Neural cell (in vitro differentiated cells): ENCODE measurements at regions not wholly inside any gene's neighbourhood (a gene's known extent, or its start where the extent isn't known, plus 50 kb on each side); places are given as distances from the start of the nearest gene placed in this dataset.

Experiments
- H2AFZ ChIP-seq: fragments of 200-600, 300-800 bp; sonication (generic), shearing (Covaris generic); 2 replicates; pipeline ENCODE4 v1.6.0; 2014; ENCODE audit warnings: low read depth, mild to moderate bottlenecking, antibody characterized with exemption, low read length, moderate library complexity
- H3F3A ChIP-seq: fragments of 200-600 bp; shearing (Covaris generic); 2 replicates; pipeline ENCODE4 v1.6.1; 2016; ENCODE audit warnings: mild to moderate bottlenecking, moderate library complexity, mixed read lengths, antibody characterized with exemption, low read length; ENCODE audit not compliant: insufficient read depth, poor library complexity, severe bottlenecking
- H3K27ac ChIP-seq: fragments of 200-600, 300-800 bp; sonication (generic), shearing (Covaris generic); 2 replicates; pipeline ENCODE4 v1.5.1; 2014; ENCODE audit warnings: mild to moderate bottlenecking, low read length, moderate library complexity
- H3K27me3 ChIP-seq: fragments of 300-800, 200-600 bp; sonication (generic), shearing (Covaris generic); 2 replicates; pipeline ENCODE4 v1.6.0; 2014; ENCODE audit warnings: mild to moderate bottlenecking, low read depth, low read length, moderate library complexity; ENCODE audit not compliant: insufficient read depth
- H3K36me3 ChIP-seq: fragments of 300-800, 200-600 bp; sonication (generic), shearing (Covaris generic); 2 replicates; pipeline ENCODE4 v1.5.1; 2014; ENCODE audit warnings: mild to moderate bottlenecking, antibody characterized with exemption, low read length, moderate library complexity; ENCODE audit not compliant: insufficient read depth
- H3K4me2 ChIP-seq: fragments of 300-800, 200-600 bp; sonication (generic), shearing (Covaris generic); 2 replicates; pipeline ENCODE4 v1.6.0; 2014; ENCODE audit warnings: mild to moderate bottlenecking, low read length
- H3K4me3 ChIP-seq: fragments of 300-800, 200-600 bp; sonication (generic), shearing (Covaris generic); 2 replicates; pipeline ENCODE4 v1.5.1; 2014; ENCODE audit warnings: mild to moderate bottlenecking, low read length, moderate library complexity
- H3K79me2 ChIP-seq: fragments of 200-600 bp; shearing (Covaris generic); replicated peaks from 2 replicates; pipeline ENCODE4 v1.6.0; 2014; ENCODE audit warnings: mild to moderate bottlenecking, low read length, moderate library complexity; ENCODE audit not compliant: insufficient read depth
- H3K9ac ChIP-seq: fragments of 300-800, 200-600 bp; sonication (generic), shearing (Covaris generic); 2 replicates; pipeline ENCODE4 v1.6.1; 2016; ENCODE audit warnings: mild to moderate bottlenecking, low read length, mixed read lengths
- H3K9me2 ChIP-seq: fragments of 200-600 bp; shearing (Covaris generic); 2 replicates; pipeline ENCODE4 v1.6.1; 2016; ENCODE audit warnings: mild to moderate bottlenecking, low read length, mixed read lengths; ENCODE audit not compliant: insufficient read depth
- H3K9me3 ChIP-seq: fragments of 200-600, 300-800 bp; sonication (generic), shearing (Covaris generic); 2 replicates; pipeline ENCODE4 v1.6.1; 2016; ENCODE audit warnings: mild to moderate bottlenecking, mixed run types, low read length, moderate library complexity, mixed read lengths
- H4K20me1 ChIP-seq: fragments of 200-600 bp; shearing (Covaris generic); 2 replicates; pipeline ENCODE4 v1.6.1; 2016; ENCODE audit warnings: mild to moderate bottlenecking, mixed run types; ENCODE audit not compliant: insufficient read depth
- EP300 ChIP-seq: fragments of 450-650 bp; conservative IDR thresholded peaks from 2 replicates; pipeline ENCODE4 v1.6.1; 2014; ENCODE audit warnings: antibody characterized with exemption, mild to moderate bottlenecking, moderate library complexity; ENCODE audit not compliant: poor library complexity, severe bottlenecking
- EZH2 ChIP-seq: fragments of 200-600, 300-800 bp; shearing (Covaris generic), sonication (generic); IDR thresholded peaks from 2 replicates; pipeline ENCODE4 v1.6.1; 2014; ENCODE audit warnings: antibody characterized with exemption, low read length, borderline replicate concordance, mild to moderate bottlenecking; ENCODE audit not compliant: insufficient read depth, poor library complexity, severe bottlenecking
- MXI1 ChIP-seq: fragments of 450-650 bp; conservative IDR thresholded peaks from 2 replicates; pipeline ENCODE4 v1.6.1; 2014; ENCODE audit warnings: antibody characterized with exemption, mild to moderate bottlenecking; ENCODE audit not compliant: poor library complexity, severe bottlenecking
- POLR2AphosphoS5 ChIP-seq: IDR thresholded peaks from 2 replicates; pipeline ENCODE4 v1.6.1; 2012
- RAD21 ChIP-seq: fragments of 450-650 bp; conservative IDR thresholded peaks from 2 replicates; pipeline ENCODE4 v1.6.1; 2014; ENCODE audit warnings: antibody characterized with exemption, mild to moderate bottlenecking, moderate library complexity
- SMC3 ChIP-seq: fragments of 450-650 bp; conservative IDR thresholded peaks from 2 replicates; pipeline ENCODE4 v1.6.1; 2014; ENCODE audit warnings: antibody characterized with exemption, mild to moderate bottlenecking, moderate library complexity; ENCODE audit not compliant: poor library complexity
- TAF1 ChIP-seq: IDR thresholded peaks from 2 replicates; pipeline ENCODE4 v1.6.1; 2012; ENCODE audit warnings: low read depth
- TF ChIP-seq, protein P1 (sequence below): IDR thresholded peaks from 2 replicates; pipeline ENCODE4 v1.6.1; 2012; ENCODE audit warnings: borderline replicate concordance
- TF ChIP-seq, protein P2 (sequence below): fragments of 450-650 bp; IDR thresholded peaks from 2 replicates; pipeline ENCODE4 v1.5.1; 2014; ENCODE audit warnings: antibody characterized with exemption, mild to moderate bottlenecking, moderate library complexity; ENCODE audit not compliant: poor library complexity, severe bottlenecking

DNA sequence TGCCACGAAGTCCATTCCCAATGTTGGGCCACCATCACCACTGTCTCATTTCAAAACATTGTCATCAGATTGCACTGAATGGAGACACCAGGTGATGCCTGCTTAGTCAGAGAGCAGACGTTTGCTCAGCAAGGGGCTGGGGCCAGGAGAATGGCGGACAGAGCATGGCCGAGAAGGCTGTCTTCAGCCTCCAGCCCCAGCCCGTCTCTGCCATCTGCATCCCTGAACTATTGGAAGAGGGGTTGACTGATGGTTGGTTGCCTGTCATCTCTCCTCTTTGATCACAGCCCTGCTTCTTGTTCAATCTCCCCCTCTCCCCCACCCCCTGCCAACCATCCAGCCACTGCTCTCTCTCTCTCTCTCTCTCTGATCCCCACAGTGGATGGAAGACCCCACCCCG, 140.9 kb downstream of the SHOX start:
- Histone ChIP-seq H3K27ac (no peak overlapping the region), H3K79me2 (no peaks in the 10 kb centered on the region), H3K9me2 (no peaks in the 10 kb centered on the region), H3K4me2 (no peak overlapping the region), H3K9me3 (no peaks in the 10 kb centered on the region), H3K36me3 (no peaks in the 10 kb centered on the region), H4K20me1 (no peaks in the 10 kb centered on the region), H3K4me3 (no peak overlapping the region), H3F3A (no peaks in the 10 kb centered on the region), H2AFZ (no peak overlapping the region), H3K27me3 (no peaks in the 10 kb centered on the region), H3K9ac (no peak overlapping the region)
- TF ChIP-seq POLR2AphosphoS5 (no peak), EP300 (no peak), SMC3 (no peak), EZH2 (no peak), MXI1 (no peak)
- TF ChIP-seq, protein P1, sequence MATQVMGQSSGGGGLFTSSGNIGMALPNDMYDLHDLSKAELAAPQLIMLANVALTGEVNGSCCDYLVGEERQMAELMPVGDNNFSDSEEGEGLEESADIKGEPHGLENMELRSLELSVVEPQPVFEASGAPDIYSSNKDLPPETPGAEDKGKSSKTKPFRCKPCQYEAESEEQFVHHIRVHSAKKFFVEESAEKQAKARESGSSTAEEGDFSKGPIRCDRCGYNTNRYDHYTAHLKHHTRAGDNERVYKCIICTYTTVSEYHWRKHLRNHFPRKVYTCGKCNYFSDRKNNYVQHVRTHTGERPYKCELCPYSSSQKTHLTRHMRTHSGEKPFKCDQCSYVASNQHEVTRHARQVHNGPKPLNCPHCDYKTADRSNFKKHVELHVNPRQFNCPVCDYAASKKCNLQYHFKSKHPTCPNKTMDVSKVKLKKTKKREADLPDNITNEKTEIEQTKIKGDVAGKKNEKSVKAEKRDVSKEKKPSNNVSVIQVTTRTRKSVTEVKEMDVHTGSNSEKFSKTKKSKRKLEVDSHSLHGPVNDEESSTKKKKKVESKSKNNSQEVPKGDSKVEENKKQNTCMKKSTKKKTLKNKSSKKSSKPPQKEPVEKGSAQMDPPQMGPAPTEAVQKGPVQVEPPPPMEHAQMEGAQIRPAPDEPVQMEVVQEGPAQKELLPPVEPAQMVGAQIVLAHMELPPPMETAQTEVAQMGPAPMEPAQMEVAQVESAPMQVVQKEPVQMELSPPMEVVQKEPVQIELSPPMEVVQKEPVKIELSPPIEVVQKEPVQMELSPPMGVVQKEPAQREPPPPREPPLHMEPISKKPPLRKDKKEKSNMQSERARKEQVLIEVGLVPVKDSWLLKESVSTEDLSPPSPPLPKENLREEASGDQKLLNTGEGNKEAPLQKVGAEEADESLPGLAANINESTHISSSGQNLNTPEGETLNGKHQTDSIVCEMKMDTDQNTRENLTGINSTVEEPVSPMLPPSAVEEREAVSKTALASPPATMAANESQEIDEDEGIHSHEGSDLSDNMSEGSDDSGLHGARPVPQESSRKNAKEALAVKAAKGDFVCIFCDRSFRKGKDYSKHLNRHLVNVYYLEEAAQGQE = no peak
- TF ChIP-seq, protein P2, sequence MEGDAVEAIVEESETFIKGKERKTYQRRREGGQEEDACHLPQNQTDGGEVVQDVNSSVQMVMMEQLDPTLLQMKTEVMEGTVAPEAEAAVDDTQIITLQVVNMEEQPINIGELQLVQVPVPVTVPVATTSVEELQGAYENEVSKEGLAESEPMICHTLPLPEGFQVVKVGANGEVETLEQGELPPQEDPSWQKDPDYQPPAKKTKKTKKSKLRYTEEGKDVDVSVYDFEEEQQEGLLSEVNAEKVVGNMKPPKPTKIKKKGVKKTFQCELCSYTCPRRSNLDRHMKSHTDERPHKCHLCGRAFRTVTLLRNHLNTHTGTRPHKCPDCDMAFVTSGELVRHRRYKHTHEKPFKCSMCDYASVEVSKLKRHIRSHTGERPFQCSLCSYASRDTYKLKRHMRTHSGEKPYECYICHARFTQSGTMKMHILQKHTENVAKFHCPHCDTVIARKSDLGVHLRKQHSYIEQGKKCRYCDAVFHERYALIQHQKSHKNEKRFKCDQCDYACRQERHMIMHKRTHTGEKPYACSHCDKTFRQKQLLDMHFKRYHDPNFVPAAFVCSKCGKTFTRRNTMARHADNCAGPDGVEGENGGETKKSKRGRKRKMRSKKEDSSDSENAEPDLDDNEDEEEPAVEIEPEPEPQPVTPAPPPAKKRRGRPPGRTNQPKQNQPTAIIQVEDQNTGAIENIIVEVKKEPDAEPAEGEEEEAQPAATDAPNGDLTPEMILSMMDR = no peak

DNA sequence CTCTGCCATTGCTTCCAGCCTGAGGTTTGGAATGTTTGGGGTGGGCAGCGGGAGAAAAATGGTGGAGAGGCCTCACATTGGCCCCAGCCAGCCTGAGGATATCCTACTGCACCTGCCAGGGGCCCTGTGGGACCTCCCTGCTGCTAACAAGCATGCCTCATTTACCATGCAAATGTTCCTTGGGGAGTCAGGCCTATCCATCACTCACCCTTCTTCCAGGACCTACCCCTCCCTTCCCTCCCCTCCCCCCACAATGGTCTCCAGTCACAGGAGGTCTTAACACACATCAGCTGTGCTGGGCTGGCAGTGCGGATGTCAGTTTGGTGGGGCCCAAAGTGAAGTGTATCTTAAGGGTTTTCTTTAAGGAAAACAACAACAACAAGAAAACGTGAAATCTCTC, 139.2 kb downstream of the SHOX start:
- TF ChIP-seq TAF1 = no peak
- TF ChIP-seq RAD21 = no peak
- no peak for TF ChIP-seq EP300
- no peak for TF ChIP-seq POLR2AphosphoS5
- H3F3A ChIP-seq = no peaks in the 10 kb centered on the region
- H3K9me2 ChIP-seq = no peaks in the 10 kb centered on the region
- no peaks in the 10 kb centered on the region for H3K36me3 ChIP-seq
- no peaks in the 10 kb centered on the region for H3K79me2 ChIP-seq
- no peaks in the 10 kb centered on the region for H3K9me3 ChIP-seq
- H3K4me3 ChIP-seq = no peak overlapping the region
- H3K9ac ChIP-seq = no peak overlapping the region
- H2AFZ ChIP-seq = no peak overlapping the region
- no peaks in the 10 kb centered on the region for H3K27me3 ChIP-seq
- no peaks in the 10 kb centered on the region for H4K20me1 ChIP-seq
- no peak overlapping the region for H3K4me2 ChIP-seq
- no peak overlapping the region for H3K27ac ChIP-seq

DNA sequence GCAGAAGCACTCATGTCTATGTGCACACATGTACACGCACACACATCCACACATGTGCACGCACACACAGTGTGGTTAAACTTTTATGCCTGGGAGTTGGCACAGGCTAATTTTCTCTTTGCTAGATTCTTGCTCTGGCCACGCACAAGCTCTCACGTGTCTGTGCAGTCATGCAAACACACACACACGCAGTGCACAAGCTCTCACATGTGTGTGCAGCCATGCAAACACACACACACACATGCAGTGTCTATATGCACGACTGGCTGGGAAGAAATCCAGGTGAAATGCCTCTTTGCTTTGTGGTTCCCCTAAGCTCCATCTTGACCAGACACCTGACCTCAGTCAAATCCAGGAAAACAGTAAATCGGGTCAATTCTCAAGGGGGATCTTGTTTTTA, 138.0 kb downstream of the SHOX start:
- H3K4me3 ChIP-seq = no peak overlapping the region
- H3K9ac ChIP-seq = no peak overlapping the region
- H3K36me3 ChIP-seq = no peaks in the 10 kb centered on the region
- no peaks in the 10 kb centered on the region for H3F3A ChIP-seq
- no peaks in the 10 kb centered on the region for H3K27me3 ChIP-seq
- H3K4me2 ChIP-seq = no peak overlapping the region
- TF ChIP-seq SMC3 (no peak), POLR2AphosphoS5 (no peak), EZH2 (no peak), TAF1 (no peak), MXI1 (no peak), RAD21 (no peak), EP300 (no peak)
- TF ChIP-seq, protein P1 = no peak
- TF ChIP-seq, protein P2 = no peak
- no peaks in the 10 kb centered on the region for H3K9me2 ChIP-seq
- no peaks in the 10 kb centered on the region for H4K20me1 ChIP-seq
- no peak overlapping the region for H2AFZ ChIP-seq
- H3K27ac ChIP-seq = no peak overlapping the region
- H3K79me2 ChIP-seq = no peaks in the 10 kb centered on the region
- no peaks in the 10 kb centered on the region for H3K9me3 ChIP-seq
